Activated naive CD4-positive, alpha-beta T cell (primary cell): ENCODE measurements at regions not wholly inside any gene's neighbourhood (a gene's known extent, or its start where the extent isn't known, plus 50 kb on each side); places are given as distances from the start of the nearest gene placed in this dataset.

Experiments
- DNase-seq, 4 experiments: peaks; one replicate each; lab custom pipeline; 2025; lab: John Stamatoyannopoulos, UW

DNA sequence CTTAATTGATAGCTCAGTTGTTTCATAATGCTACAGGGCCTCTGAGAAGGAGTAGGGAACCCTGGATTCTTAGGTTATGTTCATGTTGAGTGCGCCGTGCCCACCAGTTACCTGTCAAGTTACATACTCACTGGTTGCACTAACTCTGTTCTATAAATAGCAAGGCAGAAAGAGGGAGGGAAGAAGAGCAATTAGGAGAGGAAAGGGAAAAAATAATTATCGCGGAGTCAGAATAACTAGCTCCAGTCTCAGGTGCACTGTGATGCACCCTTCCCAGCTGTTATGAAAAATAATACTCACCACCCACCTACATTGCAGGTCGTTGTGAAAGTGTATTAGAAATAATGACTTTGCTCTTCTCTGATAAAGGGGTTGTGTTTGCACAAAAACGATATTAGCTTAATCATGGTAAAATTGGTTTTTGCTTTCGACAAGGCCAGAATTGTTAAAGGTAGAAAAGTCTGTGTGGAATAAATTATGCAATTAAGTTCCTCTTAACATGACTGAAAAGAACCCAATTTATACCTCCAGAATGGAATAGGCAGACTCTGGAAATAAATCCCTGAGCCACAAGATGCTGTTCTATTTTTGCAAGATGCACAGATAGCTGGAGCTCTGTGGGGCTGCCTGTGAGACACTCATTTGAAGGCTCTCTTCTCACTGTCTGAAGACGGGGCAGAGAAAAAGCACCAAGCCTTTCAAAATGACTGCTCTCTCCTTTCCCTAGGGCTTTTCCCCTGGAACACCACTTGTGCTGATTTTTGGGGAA is 137.6 kb upstream of the PITRM1 start:
- no peak for DNase-seq

DNA sequence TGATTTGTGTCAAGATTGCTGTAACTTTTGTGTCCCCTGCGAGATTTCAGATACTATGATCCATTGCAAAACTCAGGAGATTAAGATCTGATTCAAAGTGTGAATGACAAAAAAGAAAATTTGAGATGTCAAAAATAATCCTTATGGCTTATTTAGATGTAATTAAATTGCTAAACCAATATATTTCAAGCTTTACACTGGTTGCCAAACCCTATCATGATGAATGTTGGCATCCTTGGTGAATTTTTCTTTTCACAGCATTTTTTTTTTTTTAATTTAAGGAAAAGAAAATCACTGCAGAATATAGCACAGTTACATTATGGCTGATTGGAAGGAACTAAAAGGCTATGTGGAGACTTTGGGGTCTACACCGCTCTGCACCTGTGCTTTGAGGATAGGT is 133.5 kb upstream of the PITRM1 start:
- no peak for DNase-seq

DNA sequence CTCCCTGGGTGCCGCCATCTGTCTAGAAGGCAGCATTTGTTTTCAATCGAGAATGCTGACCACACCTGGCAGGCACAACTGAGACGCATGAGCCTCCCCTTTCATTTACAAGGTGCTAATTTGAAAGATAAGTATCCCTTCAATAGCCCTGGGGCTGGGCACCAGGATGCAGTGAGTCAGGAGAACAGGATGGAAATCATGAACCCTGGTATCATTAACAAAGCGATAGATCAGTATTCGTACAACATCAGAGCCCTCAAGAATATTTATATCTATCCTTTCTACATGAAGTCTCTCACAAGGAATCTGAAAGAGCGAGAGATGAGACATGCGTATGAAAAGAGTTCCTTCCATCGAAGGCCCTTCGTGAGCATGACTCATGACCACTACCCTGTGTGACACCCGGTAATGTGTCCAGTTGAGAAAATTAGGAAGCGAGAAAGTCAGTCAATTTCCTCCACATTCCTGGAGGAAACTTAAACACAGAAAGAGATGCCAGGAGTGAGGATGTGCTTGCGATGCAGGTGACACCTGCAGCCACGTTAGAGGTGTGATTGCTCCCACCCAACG is 123.1 kb upstream of the PITRM1 start:
- no peak for DNase-seq

DNA sequence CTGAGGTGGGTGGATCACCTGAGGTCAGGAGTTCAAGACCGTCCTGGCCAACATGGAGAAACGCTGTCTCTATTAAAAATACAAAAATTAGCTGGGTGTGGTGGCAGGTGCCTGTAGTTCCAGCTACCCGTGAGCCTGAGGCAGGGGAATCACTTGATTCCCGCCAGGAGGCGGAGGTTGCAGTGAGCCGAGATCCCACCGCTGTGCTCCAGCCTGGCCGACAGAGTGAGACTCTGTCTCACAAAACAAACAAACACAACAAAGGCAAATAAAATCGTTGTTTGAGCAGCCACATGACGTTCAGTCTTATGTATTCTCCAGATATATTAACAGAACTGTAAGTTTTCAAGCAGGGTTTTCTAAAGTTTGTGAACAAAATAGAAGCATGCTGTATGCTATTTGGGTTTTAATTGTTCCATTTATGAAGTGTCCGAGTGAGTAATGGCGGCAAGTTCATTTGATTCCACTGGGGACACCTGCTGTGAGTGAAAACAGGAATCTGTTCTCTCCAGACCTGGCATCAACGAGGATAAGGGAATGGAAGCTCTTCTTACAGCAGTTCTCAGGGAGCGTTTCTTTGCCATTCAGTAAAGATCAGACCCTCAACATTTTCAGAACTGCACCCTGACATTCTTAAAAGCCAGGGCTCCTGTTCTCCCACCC is 122.5 kb upstream of the PITRM1 start:
- no peak for DNase-seq

DNA sequence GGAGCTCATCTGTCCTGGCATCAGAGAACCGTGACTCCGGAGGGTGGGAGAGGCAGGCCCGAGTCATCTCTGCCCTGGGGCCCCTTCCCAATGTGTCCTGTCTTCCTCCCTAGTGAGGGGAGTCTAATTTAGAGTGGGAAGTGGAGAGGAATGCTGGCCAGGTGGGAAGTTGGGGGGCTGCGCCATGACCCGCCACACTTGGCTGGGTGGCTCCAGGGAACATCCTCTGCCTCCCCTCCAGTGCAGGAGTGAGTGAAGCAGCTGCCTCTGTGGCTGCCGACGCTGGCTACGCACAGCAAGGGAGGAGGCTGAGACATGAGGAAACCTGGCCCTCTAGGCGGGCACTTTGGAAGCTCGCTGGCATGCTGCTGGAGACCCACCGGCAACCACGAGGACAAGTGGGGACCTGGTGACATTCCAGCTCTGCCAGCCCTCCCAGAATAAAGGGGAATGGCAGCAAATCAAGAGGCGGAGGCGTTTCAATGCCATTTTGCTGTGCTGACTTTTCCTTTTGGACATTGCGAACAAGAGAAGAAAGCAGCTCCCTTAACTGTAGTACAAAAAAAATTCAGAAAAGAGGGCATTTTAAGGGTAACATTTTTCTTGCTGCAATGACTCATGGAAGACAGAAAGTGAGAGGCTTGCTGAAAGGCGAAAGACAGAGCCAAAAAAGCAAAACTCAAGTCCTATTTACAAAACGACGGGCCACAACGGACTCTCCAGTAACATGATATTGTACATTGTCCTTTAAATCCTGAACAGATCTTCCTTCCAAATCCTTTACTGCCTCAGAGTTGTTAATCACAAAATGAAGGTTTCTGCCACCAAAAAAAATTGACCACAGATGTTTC is 121.2 kb upstream of the PITRM1 start:
- DNase-seq = no peak

DNA sequence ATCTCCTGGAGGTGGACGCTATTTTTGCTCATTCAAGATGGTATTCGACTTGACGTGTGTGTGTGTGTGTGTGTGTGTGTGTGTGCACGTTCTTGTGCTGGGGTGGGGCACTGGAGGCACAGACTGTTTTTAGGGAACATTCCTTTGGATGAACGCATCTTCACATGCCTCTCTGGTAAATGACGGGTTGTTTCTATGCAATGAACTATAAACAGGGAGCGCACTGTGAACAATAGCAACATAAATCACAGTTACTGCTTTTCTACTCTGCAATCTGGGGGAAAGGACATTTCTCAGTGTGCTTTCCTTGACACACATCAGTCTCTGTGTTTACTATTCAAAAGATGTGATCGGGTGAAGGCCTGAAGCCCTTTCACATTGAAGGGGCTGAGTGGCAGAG is 120.1 kb upstream of the PITRM1 start:
- DNase-seq = no peak

DNA sequence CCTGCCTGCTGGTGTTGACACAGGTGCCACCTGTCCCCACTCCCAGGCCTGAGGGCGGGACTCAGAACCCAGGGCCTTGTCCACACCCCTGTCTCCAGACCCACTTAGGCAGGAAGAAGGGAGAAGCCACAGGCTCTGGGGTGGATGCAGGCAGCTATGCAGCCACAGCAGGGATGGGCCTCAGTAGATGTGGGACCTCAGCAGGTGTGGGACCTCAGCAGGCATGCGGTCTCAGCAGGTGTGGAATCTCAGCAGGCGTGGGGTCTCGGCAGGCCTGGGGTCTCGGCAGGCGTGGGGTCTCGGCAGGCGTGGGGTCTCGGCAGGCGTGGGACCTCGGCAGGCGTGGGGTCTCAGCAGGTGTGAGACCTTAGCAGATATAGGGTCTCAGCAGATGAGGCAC is 118.0 kb upstream of the PITRM1 start:
- no peak for DNase-seq

DNA sequence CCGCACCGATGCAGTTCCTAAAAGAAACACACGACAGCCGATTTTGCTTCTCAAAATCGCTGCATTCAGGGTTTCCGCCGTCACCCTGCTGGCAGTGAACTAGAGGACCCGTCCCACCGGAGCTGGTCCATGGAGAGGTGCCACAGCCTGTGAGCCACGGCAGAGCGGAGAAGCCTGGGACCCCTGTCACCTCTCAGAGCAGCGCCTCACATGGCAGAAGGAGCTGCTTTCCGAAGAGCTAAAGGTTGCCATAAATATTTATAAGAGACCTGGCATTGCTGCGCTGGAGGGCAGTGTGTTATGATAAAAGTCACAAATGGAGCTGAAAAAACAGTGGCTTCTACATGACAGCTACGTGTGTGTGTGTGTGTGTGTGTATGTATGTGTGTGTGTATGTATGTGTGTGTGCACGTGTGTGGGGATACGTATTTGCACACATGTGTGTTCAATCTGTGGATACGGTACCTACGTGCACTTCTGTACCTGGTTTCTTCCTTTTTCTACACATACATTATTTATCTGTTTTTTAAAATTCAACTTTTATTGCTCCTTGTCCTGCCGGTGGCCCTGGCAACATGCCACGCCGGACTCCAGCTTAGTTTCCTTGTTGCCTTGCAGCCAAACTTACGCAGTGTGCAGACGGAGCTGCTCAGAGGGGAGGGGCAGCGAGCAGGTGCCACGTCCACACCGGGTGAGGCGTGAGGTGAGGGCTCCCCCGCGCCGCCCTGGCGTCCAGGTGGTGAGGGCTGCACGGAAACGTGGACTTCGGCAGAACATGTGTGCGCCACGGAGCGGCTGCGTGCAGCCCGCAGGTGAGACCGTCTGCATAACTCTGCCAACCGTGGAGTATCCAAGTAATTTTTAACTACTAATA is 115.2 kb upstream of the PITRM1 start:
- no peak for DNase-seq

DNA sequence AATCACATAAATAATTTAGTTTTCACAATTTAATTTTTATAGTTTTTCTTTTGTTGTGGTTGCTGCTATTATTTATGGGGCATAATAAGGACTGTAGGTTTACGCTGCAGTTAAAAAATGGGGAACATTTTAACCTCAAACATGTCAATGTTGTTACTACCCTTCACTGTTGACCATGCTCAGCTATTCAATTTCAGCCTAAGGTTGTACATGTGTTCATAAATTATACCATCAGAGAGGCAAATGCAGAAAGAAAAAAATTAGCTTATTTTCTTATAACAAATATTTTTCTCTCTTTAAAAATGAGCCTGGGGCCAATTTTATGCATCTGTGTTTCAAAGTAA is 110.1 kb upstream of the PITRM1 start:
- no peak for DNase-seq

DNA sequence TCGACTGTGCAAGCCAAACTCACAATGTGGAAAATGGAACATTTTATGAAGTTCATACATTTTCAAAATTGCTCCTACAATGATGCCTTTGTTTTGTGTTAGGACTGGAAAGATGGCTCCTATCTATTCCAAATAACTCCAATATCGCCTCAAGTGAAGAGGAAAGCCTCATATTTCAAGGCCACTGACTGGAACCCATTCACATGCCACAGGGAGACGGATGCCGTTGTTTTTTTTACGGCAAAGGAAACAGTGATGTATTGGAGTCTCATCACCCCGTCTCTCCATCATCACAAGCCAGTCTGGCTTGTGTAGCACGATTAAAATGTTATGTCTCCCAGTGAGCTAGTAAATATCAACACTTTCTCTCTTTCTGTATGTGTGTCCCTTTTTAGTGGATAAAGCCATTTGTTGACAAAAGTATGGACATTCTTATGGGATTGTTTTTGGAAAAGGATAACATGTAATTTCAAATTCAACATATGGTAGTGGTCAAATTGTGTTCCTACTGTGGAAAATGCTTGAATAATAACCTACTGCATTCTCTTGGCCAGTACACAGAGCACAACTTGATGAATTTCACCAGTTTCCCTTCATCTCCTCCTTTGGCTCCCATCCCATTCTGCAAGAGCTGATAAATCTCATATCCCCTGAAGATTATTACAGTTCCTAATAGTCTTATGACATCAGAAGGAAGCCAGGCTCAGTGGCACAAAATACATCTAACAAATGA is 109.5 kb upstream of the PITRM1 start:
- DNase-seq = no peak

DNA sequence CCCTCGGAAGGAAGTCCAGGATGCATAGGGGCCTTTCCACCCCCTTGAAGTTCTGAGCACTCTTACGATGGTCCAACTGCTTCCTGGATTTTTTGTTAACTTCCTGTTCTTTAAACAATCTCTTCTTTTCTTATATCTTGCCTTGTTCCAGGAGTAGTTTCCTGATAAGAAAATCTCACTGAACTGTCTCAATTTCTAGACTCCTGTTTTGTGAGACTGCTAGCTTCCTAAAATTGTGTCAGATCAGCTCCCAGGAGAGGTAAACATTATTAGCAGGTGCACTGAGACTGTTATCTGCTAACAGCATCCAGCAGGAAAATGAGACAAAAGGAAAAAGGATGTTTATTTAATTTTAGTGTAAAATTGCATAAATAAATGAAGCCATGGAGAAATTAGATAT is 106.2 kb upstream of the PITRM1 start:
- no peak for DNase-seq

DNA sequence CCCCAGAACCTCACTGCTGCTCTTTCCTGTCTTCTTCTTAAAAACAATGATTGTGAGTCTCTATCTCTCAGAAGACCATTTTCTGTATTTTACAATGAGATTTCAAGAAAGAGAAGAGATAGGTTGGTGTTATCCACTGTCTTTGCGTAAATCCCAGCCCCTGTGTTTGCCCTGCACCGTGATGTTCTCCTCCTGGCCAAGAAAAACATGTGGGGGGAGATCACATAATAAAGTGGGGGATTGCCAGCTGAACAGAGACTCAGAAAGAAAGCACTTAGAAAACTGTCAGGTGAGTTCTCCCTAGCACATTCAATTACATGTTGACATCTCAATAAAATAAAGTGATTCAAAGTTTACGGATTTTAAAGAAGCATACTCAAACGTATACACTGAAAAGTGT is 105.0 kb upstream of the PITRM1 start:
- DNase-seq = no peak

DNA sequence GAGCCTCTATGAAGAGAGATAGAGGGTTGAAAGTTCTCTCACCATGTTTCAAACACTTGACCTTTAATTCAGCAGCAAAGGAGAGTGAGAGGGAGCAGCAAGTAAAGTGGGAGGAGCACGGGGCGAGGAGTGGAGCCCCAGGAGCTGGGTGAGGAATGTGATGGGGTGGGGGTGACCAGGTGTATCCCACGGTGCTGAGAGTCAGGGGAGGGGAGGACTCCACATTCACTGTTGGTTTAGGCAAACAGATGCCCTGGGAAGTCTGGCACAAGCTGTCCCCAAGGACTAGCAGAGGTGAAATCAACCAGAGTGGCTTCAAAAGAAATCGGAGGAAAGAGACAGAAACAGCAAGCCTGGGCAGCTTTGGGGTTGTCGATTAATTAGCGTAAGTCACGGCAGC is 101.8 kb upstream of the PITRM1 start:
- no peak for DNase-seq

DNA sequence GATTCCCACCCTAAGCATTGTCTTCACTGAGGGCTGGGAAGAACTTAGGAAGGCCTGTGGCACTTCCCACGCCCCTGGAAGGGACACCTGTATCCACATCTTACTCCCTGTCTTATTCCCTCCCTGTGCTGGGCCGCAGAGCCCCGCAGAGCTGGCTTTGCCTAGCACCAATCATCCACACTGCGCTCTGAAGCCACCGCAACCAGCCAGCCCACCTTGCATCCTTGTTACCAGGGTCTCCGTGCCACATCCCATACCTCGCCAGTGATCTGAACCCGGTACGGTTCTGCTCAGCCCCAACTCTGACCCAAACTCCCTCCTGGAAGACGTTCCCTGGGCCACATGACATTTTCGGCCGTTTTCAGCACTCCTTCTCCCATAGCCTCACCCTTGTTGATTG is 101.4 kb upstream of the PITRM1 start:
- DNase-seq = no peak

DNA sequence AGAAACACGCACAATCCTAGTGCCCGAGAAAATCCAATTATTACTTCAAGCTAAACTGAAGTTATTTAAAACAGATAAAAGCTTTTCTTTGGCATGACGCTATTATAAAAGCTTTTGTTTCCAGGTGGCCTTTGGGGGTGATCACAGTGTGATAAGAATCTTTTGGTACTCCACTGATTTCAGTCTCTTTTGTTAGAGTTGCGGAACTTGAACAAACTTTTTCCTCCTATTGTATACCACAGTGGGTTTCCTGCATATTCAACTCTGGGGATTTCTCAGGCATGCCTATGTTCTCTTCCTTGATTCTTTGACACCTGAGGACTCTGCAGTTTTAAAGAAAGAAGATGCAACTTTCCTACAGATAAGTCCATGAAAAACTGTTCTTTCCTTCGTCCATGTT is 99.7 kb upstream of the PITRM1 start:
- DNase-seq = no peak

DNA sequence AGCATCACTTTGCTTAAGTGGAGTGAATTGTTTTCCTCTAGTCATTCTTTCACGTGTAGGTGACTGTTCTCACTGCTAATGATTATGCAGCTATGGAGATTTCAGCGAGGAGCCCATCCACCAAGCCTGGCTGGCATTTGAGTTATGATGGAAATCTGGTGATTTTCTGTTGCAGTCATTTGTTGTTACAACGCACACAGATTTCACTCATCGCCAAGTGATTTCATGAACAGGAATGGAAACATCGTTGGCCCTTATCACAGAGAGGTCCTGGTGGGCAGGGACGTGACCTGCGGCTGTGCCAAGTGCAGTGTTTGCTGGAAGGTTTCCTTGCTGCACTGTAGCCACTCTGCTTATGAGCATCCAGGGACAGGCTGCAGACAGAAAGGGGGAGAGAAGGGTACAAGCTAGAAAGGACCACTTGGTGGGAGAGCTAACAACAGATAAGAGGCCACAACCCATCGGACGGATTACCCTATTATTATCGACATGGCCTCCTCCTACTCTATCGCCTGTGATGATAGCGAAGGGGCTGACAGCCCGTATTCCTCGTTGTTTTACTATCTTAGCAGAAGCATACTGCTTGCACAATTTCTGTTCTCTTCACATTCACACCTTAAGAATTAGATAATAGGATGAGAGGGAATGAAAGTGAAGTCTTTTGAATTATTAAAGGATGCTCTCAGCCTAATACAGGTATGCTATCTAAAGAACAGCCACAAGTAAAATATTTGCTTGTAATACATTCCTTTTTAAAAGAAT is 99.0 kb upstream of the PITRM1 start:
- no peak for DNase-seq

DNA sequence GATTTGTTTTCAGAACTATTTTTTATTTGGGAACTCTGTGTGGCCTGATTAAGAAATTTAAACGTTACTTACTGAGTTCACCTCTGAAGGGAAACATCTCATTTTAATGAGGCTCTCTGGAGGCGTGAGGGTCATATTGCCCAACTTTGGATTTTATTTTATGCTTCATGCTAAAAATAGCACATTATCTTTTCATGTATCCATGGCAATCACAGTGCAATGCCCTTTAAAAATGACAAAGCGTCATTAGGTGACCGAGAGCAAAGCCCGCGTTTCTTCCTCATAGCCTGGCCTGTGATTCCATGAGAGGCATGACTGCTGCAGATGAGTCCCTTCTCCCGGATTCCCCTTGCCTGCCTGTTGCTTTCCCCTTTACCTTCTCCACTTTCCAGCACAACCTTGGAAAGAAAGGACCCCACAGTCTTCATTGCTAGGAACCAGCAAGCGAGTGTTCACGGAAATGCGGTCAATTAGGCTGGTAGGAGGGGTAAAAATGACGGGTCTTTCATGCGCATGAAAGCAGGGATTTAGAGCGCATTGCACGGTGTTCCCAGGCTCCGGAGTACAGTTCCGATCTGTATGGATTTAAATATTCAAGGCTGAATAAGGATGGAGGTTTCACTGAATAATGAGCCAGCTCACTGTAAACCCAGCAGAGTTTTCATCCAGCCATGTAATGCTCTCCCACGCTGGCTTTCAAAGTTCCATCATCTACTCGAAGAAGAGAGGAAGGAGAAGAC is 98.2 kb upstream of the PITRM1 start:
- no peak for DNase-seq

DNA sequence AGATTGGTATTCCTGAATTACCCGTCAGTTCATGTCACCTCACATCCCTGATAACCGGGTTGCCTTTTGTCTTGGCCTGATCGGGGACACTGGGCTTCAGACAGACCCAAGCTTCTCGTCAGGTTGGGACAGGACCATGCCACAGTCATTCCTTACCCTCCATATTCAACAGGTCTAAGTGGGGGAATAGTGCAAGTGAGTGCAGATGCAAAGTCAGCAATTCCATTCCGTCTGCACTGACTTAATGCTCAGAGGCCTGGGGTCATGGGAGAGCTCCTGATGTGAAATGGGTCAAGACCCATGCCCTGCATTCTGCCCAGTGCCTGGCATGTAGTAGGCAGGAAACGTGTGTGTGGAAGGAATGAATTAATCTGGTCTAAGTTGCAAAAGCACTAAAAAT is 95.4 kb upstream of the PITRM1 start:
- DNase-seq = no peak

DNA sequence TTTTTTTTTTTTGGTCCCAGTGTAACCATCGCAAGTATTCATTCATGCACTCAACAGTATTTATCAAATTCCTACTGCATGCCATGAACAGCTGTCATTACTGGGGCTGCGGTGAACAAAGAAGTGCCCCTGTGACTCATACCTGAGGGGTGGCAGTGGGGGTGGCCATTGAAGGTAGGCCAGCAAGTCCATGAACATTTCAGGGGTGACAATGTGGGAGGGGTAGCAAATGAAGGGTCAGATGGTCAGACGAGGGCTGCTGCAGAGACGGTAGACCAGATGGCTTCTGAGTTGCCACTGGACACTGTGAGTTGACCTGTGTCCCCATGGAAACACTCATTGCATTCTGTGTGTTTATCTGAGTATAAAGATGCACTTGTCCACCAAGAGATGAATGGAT is 92.5 kb upstream of the PITRM1 start:
- DNase-seq = no peak
